GM21717 (cell line): ENCODE measurements at regions not wholly inside any gene's neighbourhood (a gene's known extent, or its start where the extent isn't known, plus 50 kb on each side); places are given as distances from the start of the nearest gene placed in this dataset.
"Not testable (repeated sequence)": the region's sequence is repeated elsewhere in the genome, so short reads cannot be mapped to it uniquely, and the experiment has no call there.

Experiments used
- ATAC-seq: cut with Tn5 transposase; IDR thresholded peaks from one replicate; pipeline ENCODE4 v1.9.1; 2021; ENCODE audit warnings: mild to moderate bottlenecking, moderate library complexity; ENCODE audit not compliant: unreplicated experiment

GRCh38 chr5:126046846-126047571 is 376.2 kb upstream of the GRAMD2B start:
- no peak for ATAC-seq

GRCh38 chr5:126052120-126052519 is 371.1 kb upstream of the GRAMD2B start:
- ATAC-seq, result no peak

GRCh38 chr5:126052791-126053190 is 370.4 kb upstream of the GRAMD2B start:
- ATAC-seq, result no peak

DNA sequence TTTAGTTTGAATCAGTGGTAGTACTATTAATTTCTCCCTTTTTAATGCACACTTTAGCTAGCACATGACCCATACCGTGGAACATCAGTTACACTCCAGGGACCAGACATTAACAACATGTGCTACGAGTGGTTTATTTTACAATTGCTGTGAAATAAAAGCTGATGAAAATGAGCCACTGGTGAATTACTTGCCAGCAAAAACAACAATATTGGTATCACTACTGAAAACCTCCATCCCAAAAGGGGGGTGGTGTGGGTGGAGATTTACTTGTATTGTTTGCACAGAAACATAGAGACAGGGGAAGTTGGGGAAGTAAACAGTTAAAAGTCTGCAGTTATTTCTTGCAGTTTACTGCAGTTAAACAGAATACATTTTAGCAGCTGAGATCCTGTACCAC is 369.6 kb upstream of the GRAMD2B start:
- ATAC-seq, result no peak

- no peak for ATAC-seq
Measured at GRCh38 chr5:126054577-126055347, 368.4 kb upstream of the GRAMD2B start.

- ATAC-seq, result no peak
Measured at GRCh38 chr5:126055348-126055729, 367.9 kb upstream of the GRAMD2B start.

- no peak for ATAC-seq
Measured at GRCh38 chr5:126056352-126056751, 366.9 kb upstream of the GRAMD2B start.

DNA sequence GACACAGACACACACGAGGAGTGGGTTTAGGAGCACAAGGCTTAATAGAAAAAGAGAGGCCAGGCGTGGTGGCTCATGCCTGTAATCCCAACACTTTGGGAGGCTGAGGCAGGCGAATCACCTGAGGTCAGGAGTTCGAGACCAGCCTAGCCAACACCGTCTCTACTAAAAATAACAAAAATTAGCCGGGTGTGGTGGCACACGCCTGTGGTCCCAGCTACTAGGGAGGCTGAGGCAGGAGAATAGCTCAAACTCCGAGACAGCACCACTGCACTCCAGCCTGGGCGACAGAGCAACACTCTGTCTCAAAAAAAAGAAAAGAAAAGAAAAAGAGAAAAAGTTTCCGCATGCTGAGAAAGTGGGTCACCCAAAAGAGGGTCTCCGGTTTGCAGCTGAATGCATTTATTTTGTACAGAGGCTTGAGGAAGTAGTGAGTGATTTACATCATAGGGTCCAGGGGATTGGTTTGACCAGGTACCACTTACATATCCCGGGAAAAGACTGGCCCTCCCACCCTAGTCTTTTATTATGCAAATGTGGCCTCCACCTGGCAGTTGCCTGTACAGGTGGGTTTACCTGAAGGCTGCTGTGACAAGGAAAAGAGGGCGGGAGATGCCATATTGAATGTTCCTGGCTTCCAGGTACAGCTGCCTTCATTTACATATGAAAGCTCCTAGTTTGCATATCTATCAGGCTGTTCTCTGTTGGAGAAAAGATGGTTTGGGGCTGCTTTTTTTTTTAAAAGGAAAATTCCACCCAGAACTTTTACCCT is 366.2 kb upstream of the GRAMD2B start:
- ATAC-seq, result no peak

- ATAC-seq, result not testable (repeated sequence)
Measured at GRCh38 chr5:126058392-126058791, 364.8 kb upstream of the GRAMD2B start.

- no peak for ATAC-seq
Measured at GRCh38 chr5:126062398-126063221, 360.6 kb upstream of the GRAMD2B start.

- no peak for ATAC-seq
Measured at GRCh38 chr5:126065061-126065460, 358.1 kb upstream of the GRAMD2B start.

DNA sequence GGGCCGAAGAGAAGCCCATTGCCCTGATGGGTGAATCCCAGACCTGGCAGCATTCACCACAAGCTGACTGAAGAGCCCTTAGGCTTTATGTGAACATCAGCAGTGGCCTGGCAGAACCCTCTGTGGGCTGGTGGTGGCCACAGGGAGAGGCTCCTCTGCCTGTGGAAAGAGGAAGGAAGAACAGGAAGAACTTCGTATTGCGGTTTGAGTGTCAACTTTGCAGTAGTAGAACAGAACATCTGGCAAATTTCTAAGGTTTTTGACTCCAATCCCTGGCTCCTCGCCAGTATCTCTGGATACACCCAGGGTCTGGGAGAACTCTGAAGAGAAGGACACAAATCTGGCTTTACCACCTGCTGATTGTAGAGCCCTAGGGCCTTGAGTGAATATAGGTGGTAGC is 356.4 kb upstream of the GRAMD2B start:
- no peak for ATAC-seq

DNA sequence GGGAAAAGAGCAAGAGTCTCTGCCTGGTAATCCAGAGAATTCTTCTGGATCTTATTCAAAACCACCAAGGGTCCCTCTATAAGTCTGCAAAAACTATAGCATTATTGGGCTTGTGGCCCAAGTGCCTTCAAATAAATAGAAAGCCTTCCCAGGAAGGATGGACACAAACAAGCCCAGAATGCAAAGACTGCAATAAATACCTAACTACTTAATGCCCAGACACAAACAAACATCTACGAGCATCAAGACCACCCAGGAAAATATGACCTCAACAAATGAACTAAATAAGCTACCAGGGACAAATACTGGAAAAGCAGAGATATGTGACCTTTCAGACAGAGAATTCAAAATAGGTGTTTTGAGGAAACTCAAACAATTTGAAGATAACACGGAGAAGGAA is 355.8 kb upstream of the GRAMD2B start:
- no peak for ATAC-seq

GRCh38 chr5:126069329-126069728 is 353.9 kb upstream of the GRAMD2B start:
- ATAC-seq, result no peak

GRCh38 chr5:126070481-126070880 is 352.7 kb upstream of the GRAMD2B start:
- ATAC-seq, result no peak

DNA sequence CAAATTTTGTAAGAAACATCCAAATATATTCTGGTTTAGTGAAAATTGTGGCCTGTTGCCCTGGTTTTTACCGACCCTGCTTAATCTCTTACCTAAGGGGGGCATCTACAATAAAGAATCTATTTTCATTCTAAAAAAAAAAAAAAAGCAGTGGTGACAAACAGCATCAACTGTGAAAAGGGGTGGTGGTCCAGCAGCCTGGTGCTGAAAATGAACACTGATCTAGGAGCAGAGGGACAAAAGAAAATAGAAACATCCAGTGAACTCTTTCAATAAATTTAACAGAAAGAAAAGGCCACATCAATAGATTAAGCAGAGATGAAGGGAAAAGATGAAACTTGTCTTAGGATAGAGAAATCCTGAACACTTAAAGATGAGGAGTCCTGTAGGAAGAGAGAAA is 348.7 kb upstream of the GRAMD2B start:
- no peak for ATAC-seq

GRCh38 chr5:126079266-126079665 is 343.9 kb upstream of the GRAMD2B start:
- ATAC-seq, result no peak

DNA sequence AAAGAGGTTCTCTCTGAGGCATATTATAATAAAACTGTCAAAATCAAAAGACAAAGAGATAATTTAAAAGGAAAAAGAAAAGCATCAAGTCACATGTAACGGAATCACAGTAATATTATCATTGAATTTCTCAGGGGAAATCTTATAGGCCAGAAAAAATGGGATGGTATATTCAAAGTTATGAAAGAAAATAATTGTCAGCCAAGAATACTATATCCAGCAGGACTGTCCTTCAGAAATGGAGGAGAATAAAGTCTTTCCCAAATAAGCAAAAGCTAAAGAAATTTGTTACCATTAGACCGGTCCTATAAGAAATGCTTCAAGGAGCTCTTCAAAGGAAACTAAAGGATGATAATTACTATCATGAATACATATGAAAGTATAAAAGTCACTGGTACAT is 342.0 kb upstream of the GRAMD2B start:
- ATAC-seq, result no peak

- ATAC-seq, result no peak
Measured at GRCh38 chr5:126093041-126093440, 330.2 kb upstream of the GRAMD2B start.

DNA sequence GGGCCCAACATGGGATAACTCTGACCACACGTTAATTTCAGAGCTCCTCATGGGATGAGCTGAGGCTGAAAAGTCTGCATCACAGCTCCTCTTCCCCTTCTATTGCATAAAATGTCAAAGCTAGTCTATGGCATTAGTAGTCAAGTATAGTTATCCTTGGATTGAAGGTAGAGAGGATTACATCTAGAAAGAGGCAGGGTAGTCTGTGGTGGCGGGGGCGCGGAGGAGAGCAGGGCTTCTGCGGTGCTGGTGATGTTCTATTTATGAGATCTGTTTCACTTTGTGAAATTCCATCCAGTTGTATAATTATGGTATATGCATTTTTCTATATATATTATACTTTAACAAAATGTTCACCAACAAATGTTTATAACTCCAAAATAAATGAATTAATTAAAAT is 329.5 kb upstream of the GRAMD2B start:
- ATAC-seq, result no peak

- ATAC-seq, result no peak
Measured at GRCh38 chr5:126094991-126095390, 328.2 kb upstream of the GRAMD2B start.
